ENCODE measurements at regions not wholly inside any gene's neighbourhood (a gene's known extent, or its start where the extent isn't known, plus 50 kb on each side); places are given as distances from the start of the nearest gene placed in this dataset.

DNA sequence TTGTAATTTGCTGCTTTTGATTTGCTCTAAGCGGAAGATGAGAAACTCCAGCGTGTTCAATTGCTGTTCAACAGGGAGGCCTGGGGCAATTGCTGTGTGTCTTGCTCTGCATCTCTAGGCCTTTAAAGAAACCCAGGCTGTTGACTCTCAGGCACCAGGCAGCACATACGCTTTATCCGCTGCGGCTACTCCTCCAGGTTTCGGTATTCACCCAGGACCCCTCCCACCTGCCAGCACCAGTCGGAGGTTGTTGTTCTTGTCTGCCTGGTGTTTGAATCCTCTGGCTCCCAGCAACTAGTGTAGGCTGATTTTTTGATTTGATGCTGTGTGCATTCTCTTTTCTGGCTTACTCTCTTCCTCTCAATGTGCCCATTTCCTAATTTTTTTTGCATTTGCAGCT, 383.1 kb downstream of the TSN start (continued):
- TF ChIP-seq TBP (IDR thresholded peaks at IDR 0.05; ENCODE audit: low read depth, low read length) (no peak), E2F6 (IDR thresholded peaks at IDR 0.05) (no peak)
